ENCODE measurements at regions not wholly inside any gene's neighbourhood (a gene's known extent, or its start where the extent isn't known, plus 50 kb on each side); places are given as distances from the start of the nearest gene placed in this dataset.

DNA sequence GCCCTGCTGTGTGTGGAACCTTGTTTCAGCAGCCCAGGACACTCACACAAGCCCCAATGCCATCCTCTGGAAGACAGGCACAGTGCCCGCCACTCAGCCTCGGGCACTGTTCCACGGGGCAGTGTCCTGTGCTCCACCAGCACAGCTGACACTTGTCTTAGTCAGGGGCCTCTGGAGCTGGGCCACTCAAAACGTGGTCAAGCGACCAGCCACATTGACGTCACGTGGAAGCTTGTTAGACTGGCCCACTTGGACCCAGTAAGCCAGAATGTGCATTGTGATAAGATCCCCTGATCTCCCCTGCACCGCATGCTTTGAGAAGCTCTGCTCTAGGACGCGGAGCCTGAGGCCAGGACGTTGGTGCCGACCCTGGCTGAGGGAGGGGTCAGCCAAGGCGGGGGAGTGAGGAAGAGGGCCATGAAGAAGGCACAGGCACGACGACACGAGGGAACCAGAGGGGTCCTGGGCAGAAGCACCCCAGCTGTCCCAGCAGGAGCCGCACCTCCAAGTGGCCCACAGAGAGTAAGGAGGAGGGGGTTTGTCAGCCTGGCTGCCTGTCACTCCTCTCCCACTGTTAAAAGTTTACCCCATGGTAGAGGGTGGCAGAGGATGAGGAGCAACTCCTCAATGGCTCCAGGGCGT lies 64.6 kb downstream of the LINC01488 start:
- DNase-seq (ENCODE audit: extremely low read depth, low read depth, low spot score), result no peak

DNA sequence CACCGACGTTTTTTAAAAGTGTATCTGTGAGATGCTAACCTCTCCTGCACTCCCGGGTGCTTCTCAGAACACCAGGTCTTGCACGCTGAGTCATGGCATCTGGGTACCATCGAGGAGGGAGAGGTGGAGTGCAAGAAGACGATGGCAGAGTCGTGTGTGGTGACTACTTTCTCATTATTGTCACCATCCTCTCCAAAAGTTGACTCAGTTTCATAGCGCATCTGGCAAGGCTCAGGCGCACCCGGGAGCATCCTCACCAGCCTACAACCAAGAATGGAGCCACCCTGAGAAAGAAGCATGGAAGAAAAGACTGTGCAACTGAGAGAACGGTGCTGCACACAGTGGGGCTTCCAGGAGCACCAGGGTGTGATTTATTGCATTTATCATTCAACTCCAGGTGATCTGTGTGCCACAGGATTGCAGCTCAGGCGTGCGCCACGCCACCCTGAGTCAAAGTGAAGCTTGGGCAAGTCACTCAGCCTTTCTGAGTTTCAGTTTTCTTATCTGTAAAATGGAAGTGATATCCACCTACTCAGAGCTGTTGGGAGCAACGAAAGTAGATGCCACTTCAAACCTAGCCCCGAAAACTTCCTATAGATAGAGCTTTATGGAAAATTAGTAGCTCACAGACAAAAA lies 65.4 kb downstream of the LINC01488 start:
- no peak for DNase-seq (ENCODE audit: extremely low read depth, low read depth, low spot score)

GRCh38 chr11:69550846-69551245 lies 69.4 kb downstream of the LINC01488 start:
- no peak for DNase-seq (ENCODE audit: extremely low read depth, low read depth, low spot score)

GRCh38 chr11:69551963-69552362 lies 70.5 kb downstream of the LINC01488 start:
- no peak for DNase-seq (ENCODE audit: extremely low read depth, low read depth, low spot score)

- no peak for DNase-seq (ENCODE audit: extremely low read depth, low read depth, low spot score)
Measured at GRCh38 chr11:69552951-69553350, 71.5 kb downstream of the LINC01488 start.

DNA sequence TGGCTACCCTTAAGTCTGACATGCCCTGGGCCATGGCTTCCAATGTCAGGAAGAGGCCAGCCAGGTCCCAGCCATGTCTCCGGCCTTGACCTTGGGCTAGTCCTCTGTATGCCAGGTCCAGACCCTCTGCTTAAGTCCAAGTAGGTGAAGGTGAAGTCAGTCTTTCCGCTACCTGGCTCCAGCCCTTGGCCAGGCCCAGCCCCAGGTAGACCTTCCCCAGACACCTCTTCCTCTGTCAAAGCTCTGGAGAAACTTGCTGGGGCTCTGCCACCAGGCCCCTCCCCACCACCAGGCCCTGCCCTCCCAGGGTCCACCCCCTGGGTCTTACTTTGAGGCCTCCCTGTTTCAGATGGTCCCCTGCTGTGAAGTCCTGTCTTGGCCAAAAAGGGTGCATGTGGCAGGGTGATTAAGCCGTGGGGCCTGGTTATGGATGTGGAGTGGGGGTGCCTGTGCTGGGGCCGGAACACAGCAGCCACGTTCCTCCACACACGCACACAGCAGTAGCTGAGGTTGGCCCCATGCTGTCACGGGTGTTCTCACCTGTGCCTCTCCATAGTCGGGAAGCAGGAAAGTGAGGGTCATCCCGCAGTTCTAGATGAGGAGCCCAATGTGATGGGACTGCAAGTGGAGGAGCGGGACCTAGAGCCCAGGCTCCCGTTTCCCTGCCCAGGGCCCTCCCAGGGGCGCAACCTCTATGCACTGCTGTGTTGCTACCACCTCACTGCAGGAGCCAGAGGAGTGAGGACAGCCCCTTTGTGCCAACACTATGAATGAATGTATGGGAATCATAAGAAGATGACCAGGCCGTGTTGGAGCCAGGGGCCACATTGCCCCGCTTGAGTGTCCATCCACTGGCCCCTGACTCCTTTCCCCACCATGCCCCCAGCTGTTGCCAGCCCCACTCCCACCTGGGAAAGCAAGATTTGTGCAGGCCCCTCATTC lies 72.2 kb downstream of the LINC01488 start:
- DNase-seq (ENCODE audit: extremely low read depth, low read depth, low spot score), result no peak

DNA sequence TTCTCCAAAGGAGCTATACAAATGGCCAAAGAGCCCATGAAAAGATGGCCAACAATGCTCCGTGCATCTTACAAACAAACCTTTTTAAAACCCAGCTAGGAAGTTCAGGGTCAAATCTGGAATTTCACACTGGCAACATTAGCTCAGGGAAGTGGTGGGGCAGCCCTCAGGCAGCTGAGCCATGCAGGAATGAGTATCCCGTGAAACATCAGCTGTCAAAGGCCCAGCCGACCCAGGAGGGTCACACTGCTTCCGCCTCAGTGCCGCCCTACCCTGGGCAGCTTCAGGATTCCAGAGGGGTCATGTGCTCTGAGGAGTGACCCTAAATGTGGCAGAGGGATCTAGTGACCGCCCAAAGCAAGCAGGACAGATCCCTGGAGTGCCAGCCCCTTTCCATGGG lies 73.4 kb downstream of the LINC01488 start:
- DNase-seq (ENCODE audit: extremely low read depth, low read depth, low spot score), result no peak

DNA sequence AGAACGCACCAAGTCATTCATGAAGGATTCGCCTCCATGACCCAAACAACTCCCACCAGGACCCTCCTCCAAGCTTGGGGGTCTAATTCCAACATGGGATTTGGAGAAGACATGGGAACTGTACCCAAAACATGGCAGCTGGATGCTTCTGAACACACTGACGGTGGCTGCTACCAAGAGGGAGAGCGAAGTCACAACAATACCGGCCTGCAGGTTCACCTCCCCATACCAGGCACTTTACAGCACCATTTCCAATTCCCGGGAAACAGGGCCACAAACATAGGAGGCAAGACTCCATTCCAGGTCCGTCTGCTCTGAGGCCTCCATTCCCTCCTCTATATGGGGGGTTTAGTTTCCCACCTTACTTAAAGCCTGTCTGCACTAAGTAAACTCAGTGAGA lies 75.8 kb downstream of the LINC01488 start:
- no peak for DNase-seq (ENCODE audit: extremely low read depth, low read depth, low spot score)

GRCh38 chr11:69558519-69558941 lies 77.1 kb downstream of the LINC01488 start:
- no peak for DNase-seq (ENCODE audit: extremely low read depth, low read depth, low spot score)

DNA sequence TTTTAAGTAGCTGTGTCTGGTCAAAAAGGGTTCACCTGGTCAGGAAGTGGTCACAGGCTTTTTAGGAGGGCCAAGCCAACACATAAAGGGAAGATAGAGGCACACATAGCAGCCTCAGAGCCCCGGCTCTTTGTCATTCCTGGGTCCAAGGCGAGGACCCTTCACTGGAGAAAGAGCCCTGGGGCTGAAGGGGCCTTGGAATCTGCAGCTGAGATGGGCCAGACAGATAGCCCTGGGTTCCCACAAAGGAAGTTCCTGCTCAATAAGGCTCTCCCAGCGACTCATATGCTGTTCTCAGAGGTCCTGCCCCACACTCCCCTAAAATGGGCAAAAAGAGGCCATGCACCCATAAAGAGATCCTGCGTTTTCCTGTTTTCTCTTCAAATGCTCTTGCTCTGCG lies 77.7 kb downstream of the LINC01488 start:
- DNase-seq (ENCODE audit: extremely low read depth, low read depth, low spot score), result no peak

DNA sequence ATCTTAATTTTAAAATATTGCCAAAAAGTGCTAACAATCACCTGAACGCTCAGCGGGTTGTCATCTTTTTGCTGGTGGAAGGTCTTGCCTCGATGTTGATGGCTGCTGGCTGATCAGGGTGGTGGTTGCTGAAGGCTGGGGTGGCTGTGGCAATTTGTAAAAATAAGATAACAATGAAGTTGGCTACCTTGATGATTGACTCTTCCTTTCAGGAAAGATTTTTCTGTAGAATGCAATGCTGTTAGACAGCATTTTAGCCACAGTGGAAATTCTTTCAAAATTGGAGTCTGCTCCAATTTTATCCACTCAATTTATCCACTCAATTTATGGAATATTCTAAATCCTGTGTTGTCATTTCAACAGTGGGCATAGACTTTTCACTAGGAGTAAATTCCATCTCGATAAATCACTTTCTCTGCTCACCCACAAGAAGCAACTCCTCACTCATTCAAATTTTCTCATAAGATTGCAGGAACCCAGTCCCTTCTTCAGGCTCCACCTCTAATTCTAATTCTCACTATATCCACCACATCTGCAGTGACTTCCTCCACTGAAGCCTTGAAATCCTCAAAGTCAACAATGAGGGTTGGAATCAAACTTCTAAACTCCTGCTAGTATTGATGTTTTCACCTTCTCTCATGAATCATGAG lies 78.8 kb downstream of the LINC01488 start:
- no peak for DNase-seq (ENCODE audit: extremely low read depth, low read depth, low spot score)

DNA sequence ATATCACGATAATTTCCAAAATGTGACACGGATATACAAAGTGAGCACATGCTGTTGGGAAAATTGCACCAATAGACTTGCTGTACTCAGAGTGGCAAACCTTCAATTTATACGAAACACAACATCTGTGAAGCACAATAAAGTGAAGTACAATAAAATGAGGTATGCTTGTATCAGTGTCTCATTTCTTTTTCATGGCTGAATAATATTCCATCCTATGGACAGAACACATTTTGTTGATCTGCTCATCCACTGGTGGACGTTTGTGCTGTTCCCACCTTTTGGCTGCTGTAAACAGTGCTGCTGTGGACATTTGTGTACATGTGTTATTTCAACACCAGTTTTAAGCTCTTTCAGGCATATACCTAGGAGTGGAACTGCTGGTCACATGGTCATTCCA lies 78.7 kb upstream of the CCND1 start:
- DNase-seq (ENCODE audit: extremely low read depth, low read depth, low spot score), result no peak

DNA sequence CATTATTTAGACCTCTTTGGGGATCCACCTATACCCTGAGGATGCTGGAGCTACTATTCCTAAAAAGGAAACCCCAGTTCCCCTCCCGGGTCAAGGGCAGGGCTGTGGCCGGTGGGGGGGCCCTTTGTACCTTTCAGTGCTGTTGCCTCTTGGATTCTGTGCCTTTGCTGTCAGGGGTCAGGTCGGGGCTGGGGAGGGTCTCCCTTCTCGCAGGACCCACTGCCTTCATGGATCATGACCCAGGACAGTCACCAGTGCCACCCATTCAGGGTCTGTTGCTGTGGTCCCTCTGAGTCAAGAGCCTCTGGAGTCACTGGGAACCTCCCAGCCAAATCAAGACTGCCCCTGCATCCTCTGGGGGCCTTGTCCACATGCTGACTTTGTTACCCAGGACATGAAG lies 78.1 kb upstream of the CCND1 start:
- no peak for DNase-seq (ENCODE audit: extremely low read depth, low read depth, low spot score)

DNA sequence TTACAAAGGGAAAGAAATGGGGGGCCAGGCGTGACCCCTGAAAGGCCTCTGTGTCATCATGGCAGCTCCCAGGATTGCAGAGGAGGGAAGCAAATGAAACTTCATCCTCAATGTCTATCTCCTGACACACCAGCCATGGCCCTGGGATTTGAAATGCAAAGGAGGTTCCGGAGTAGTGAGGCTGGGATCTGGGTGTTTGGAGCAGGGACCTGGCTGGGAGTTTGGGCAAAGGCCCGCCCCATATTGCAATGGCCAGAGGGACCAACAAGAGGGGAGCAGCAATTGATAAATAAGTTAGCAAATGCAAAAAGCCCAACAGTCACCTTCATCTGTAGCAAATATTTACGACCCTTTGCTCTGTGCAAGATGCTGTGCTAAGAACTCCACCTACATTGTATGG lies 77.7 kb upstream of the CCND1 start:
- DNase-seq (ENCODE audit: extremely low read depth, low read depth, low spot score), result no peak

DNA sequence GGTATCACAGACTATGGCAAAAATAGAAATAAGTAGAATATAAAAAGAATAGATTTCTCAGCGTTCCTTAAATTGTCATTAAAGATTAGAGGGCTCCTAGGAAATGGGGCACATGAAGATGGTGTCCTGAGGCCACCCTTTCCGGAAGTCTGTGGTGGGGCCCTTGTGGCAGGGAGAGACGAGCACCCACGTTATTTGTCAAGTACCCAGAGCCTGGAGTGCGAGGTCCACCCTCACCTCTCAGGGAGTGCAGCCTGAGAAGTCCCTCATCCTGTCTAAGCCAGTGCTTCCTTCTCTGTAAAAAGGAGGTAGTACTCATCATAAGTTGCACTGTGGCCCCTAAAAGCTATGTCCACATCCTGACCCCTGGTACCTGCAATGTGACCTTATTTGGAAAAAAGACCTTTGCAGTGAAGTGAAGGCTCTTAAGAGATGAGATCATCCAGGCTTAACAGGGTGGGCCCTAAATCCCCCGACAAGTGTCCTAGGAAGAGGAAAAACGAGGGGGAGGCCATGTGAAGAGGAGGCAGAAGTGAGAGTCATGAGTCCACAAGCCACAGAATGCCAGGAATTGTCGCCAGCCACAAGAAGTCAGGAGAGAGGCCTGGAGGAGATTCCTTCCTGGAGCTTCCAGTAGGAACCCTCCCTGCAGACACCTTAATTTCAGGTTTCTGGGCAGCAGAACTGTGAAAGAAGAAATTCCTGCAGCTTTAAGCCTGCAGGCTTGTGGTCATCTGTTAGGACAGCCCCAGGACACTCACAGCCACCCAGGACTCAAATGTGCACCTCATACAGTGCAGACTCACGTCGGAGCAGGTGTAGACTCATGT lies 76.8 kb upstream of the CCND1 start:
- no peak for DNase-seq (ENCODE audit: extremely low read depth, low read depth, low spot score)

GRCh38 chr11:69566001-69566400 lies 75.0 kb upstream of the CCND1 start:
- DNase-seq (ENCODE audit: extremely low read depth, low read depth, low spot score), result no peak

- no peak for DNase-seq (ENCODE audit: extremely low read depth, low read depth, low spot score)
Measured at GRCh38 chr11:69567951-69568808, 72.8 kb upstream of the CCND1 start.

GRCh38 chr11:69568809-69569097 lies 72.2 kb upstream of the CCND1 start:
- DNase-seq (ENCODE audit: extremely low read depth, low read depth, low spot score), result no peak

DNA sequence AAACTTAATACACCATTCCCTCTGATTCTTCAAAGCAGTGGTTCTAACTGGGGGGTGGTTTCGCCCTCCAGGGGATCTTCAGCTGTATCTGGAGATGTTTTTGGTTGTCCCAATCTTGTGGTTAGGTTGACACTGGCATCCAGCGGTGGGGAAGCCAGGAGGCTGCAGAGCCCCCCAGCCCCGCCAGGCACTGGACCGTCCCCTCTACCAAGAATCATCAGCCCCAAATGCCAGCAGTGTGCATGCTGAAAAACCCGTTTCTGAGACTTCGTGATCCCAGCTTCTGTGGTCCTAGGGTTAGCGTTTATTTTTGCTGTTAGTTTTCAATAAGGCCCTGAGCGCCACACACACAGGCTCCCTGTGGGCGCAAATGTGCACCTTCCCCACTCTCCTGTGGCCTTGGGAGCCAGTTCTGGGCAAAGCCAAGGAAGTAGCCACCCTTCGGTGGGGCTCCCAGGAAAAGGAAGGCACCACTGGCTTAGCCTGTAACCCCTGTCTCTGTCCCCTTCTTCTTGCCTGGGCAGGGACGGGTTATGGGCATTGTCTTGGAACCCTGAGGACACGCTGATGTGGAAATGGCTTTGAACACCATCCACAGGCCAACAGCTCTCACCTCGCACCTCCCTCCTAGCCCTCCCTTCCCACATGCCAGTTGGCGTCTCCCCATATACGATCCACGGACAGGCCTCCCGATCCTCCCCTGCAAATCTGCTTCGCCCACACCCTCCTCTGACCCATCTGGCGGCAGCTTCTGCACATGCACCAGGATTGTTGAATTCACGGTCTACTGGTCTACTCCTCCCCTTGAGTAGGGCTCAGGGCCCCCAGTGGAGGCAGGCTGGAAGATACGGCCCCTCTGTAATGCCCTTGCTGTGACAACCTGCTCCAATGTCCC lies 71.4 kb upstream of the CCND1 start:
- no peak for DNase-seq (ENCODE audit: extremely low read depth, low read depth, low spot score)
